NCI-H524 (cell line): ENCODE measurements at regions not wholly inside any gene's neighbourhood (a gene's known extent, or its start where the extent isn't known, plus 50 kb on each side); places are given as distances from the start of the nearest gene placed in this dataset.
"Not testable (repeated sequence)": the region's sequence is repeated elsewhere in the genome, so short reads cannot be mapped to it uniquely, and the experiment has no call there.

ENCODE experiments used
- DNase-seq, 2 experiments: peaks; one replicate each; lab custom pipeline; 2025; lab: John Stamatoyannopoulos, UW

DNA sequence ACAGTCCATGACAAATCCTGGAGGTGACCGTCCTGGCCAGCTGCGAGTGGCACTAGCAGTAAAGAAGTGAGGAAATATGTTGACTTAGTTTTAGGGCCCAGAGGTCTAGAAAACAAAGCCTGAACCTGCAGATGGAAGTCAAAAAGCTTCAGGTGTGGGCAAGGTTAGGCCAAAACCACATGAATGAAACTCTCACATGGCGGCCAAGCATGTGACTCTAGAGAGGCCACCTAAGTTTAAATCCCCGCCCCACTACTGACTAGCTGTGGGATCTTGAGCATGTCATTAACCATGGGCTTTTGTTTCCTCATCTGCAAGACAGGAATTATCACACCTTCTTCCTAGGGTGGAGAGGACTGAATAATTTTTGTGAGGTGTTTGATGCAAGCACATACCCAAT lies 148.2 kb upstream of the DAB1 start:
- no peak for DNase-seq

DNA sequence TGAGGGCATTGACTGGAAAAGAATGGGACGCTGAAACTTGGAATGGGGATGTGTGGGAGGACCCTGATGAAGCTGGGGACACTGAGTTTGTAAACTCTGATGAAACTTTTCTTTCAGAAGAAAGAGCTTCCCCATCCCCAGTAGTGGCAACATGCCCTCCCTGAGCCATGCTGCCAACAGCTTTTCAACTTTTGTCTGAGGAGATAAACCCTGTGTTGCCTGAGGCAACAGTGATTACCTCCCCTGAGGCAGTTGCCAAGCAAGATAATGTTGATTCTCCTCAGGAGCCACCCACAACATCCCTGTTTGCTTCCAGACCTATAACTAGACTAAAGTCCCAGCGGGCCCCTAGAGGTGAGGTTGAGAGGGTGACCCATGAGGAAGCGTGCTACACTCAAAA lies 134.2 kb upstream of the DAB1 start:
- DNase-seq = not testable (repeated sequence)

DNA sequence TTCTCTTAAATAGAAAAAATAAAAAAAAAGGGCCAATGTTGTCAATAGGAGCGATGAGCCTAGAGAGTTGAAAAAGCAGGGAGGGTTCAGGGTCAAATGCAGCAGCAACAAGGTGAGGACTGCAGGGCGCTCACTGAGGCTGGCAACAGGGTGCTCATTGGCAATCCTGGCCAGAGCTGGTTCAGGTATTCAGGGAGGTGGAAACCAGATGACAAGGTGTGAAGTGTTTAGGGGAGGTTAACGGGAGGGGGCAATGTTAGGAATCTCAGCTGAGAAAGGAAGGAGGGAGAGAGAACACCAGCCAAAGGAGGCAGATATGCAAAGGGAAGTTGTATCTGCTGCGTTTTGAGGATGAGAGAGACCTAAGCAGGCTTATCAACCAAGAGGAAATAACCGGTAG lies 129.8 kb upstream of the DAB1 start:
- DNase-seq = no peak

DNA sequence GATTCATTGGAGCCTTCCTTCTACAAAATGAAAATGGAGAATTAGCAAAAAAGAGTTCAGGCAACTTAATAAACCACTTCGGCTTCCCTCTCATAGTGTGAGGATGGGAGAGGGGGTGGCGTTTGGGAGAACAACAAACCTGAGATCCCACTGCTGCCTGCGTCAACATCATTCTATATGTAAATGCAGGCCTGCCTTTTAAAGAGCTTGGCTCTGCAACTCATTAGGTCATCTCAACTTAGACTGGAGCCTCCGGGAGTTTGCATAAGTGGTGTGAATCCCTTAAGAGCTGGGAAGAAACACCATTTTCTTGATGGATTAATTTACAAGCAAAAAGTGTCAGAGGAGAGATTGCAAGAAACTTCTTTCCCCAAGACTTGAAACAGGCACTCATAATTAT lies 127.6 kb upstream of the DAB1 start:
- no peak for DNase-seq

DNA sequence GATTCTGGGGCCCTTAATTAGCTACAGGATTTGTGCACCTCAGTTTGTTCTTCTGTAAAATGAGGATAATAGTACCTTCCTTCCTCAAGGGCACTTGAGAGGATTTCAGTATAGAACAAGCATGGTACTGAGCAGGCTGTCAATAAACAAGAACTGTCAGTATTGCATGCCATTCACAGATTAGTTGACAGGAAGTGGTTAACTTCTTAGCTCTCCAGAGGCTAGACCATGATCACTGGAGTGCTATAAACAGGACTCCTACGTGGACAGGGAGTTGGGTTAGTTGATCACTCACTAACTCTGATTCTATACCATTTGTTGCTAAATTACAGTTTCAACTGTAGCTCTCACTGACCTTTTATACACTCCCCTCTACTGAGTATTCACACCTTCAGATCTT lies 126.2 kb upstream of the DAB1 start:
- DNase-seq = no peak

DNA sequence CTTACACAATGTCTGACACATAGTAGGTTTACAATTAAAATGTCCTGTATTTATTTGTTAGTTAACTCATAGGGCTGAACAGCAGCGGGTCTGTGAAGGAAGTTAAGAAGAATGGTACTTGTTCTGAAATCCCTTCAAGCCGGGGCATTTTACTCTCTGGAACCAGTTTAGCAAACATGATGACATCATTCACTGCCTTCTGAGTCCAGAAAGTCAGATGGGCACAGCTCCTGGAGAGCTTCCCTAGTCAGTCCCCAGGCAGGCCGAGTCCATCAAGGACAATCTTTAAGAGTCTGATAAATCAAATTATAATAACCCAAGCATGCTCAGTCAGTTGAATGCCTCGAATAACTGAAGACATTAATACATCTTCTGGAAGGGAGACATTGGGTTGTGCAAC lies 125.4 kb upstream of the DAB1 start:
- no peak for DNase-seq

DNA sequence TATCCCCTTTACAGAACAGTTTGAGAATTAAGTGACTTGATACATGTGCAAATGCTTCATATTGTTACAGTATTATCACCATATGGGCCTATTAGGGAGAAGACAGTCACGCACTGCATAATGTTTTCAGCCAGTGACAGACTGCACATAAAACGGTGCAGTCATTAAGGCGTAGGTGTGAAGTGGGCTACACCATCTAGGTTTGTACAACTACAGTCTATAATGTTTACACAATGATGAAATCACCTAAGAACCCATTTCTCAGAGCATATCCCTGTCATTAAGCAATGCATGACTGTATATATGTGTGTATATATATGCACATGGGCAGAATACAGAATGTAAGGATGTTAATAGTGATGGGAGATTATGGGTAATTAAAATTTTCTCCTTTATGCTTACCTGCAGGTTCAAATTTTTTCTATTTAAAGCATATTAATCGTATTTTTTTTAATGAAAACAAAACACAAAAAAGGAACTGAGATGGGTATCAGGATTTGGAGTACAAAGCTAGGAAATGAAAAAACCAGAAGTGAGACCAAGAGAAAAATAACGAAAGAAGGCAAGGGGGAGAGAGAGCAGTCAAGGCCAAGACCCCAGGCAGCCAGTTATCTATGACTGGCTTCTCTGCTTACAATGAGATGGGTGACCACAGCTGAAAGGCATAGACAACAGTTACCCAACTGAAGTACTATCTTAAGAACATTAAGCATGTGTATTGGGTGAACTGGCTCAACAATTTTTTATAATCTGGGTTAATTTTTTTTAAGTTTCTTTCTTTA lies 122.9 kb upstream of the DAB1 start:
- DNase-seq = peak in 1 of 2 experiments; percentile 53

DNA sequence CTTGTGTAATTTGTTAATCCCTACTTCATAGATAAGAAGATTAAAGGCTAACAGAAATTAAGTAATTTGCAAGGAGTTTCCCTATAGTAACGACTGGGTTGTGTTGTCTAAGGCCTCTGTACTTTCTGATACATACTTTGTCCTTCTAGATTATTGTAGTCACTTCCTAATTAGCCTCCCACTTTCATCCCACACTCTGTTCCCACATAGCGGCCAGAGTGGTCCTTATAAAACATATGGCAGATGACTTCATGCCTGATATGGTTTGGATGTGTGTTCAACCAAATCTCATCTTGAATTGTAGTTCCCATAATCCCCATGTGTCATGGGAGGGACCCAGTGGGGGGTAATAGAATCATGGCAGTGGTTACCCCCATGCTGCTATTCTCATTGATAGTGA lies 120.5 kb upstream of the DAB1 start:
- peak in 1 of 2 experiments; percentile 56 for DNase-seq

DNA sequence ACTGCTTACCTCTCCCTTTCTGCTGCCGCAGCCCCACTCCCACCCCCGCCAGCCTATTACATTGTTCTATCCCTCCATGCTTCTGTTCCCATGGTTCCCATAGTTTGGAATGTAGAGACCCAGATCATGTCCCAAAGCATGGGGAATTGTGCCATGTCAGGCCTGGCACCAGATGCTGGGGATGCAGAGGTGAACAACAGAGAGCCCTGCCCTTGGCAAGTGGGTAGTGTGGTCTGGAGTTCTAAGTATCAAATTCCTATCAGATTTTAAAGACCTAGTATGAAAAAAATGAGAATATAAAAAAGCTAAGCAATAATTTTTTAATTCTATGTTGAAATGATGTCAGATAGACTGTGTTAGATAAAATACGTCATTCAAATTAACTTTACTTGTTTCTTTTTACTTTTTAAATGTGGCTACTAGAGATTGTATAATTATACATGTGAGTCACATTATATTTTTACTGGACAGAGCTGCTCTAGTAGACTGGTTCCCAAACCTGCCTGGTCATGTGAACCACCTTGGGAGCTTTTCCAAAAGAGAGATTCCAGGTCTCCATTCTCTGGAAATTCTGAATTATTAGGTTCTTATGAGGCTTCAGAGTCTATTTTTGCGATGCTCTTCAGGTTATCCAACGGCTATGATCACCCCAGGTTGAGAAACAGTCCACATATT lies 113.0 kb upstream of the DAB1 start:
- no peak for DNase-seq

DNA sequence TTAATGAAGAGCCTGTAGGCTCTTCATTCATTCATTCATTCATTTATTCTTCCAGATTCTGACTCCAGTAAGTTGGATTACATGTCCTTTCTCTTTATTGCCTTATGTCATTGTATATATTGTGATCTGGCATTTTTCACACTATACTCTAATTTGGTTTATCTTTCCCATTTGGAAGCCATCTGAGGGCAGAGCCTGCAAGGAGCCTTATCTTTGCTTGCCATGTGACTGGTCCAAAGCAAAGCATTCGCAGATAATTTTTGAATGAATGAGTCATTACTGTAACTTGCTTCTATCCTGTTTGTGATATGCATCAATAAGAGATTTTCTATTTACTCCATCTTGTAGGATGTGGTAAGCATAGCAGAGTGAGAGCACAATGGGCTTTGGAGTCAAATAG lies 108.4 kb upstream of the DAB1 start:
- DNase-seq = no peak

DNA sequence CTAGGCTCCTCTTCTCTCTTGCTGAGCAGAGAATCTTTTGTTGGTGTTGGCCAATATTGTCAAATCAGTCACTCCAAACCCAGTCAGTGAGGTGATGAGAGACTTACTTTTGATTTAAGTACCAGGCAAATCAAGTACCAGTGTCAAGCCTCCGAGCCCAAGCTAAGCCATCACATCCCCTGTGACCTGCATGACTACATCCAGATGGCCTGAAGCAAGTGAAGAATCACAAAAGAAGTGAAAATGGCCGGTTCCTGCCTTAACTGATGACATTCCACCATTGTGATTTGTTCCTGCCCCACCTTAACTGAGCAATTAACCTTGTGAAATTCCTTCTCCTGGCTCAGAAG lies 107.0 kb upstream of the DAB1 start:
- DNase-seq = not testable (repeated sequence)

DNA sequence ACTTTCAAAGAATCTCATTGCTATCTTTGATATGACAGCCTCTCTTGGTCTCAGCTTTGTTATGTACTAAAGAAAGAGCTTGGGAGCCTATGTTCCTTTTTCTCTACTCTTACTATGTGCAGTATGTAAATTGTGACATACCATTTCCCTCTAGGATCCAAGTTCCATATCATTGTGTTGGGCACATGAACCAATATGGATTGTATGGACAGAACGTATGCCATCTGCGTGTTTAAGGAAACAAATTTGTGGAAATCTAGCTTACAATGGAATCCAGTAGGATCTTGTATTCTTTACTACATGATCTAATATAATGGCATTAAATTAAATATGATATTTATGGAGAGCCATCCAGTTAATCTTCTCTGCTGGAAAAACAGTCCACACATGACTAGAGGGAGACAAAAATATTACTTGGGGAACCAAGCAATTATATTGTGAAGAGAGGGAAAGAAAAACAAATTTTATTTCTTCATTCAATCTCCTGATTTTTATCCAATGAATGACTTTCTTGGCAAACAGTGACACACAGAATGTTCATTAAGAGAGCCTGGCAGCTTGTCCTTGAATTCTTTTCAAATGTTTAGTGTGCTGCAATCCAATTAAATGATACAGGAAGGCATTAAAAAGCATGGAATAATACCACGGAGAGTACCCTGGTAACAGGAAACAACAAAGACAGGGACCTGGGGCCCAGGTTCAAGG lies 106.5 kb upstream of the DAB1 start:
- DNase-seq = no peak

DNA sequence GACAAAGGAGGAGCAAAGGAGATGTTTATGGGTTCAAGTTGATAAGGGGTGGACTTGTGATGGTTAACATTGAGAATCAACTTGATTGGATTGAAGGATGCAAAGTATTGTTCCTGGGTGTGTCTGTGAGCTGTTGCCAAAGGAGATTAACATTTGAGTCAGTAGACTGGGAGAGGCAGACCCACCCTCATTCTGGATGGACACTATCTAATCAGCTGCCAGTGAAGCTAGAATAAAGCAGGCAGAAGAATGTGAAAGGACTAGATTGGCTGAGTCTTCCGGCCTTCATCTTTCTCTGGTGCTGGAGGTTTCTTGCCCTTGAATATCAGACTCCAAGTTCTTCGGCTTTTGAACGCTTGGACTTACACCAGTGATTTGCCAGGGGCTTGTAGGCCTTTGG lies 98.7 kb upstream of the DAB1 start:
- no peak for DNase-seq

DNA sequence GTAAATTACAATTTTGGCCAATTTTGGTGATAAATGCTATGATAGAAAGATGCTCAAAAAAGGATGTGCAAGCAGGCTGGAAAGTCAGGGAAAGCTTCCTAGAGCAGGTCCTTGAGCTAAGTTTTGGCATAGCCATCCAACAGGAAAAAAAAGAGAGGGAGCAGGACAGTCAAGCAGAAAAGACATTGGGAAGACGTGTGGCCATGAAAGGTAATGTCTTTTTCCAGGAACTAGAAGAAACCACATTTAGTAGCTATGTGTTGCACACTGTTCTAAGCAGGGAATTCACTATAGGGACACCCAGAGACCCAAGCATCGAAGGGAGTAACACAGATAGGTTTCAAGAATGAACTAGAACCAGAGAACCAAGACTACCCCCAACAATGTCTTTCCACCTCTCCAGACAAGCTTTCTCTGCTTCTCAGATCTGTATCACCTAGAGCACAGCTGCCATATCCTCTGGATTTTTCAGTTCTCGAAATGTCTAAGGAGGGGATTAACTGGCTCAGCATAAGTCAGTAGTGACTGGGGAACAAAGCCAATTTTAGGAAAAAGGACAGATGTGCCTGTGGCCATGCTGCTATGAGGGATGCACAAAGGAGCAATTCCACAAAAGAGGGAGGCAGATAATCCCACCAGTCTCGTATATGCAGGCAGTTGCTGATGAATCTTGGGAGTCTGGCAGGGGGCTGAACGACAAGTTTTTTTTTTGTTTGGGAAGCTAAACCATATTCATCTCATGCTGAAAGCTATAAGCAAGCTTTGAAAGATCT lies 97.1 kb upstream of the DAB1 start:
- DNase-seq = peak; percentile 73 to 90

DNA sequence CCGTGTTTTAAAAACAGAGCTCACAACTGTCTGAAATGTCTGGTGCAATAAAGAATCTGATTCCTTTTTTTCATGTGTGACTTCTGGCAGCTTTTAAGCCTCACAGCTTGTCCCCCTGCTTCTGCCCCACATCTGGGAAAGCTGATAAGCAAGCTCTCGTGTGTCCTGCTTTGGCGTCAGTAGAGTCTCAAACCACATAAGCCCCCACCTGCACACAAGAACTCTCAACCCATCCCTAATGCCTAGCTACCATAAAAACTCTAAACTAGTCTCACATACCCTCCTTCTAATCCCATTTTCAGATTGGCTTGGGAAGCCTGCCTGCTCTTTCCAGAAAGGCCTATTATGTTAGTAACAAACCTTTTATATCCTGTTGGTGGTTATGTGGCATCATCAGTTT lies 94.6 kb upstream of the DAB1 start:
- no peak for DNase-seq

DNA sequence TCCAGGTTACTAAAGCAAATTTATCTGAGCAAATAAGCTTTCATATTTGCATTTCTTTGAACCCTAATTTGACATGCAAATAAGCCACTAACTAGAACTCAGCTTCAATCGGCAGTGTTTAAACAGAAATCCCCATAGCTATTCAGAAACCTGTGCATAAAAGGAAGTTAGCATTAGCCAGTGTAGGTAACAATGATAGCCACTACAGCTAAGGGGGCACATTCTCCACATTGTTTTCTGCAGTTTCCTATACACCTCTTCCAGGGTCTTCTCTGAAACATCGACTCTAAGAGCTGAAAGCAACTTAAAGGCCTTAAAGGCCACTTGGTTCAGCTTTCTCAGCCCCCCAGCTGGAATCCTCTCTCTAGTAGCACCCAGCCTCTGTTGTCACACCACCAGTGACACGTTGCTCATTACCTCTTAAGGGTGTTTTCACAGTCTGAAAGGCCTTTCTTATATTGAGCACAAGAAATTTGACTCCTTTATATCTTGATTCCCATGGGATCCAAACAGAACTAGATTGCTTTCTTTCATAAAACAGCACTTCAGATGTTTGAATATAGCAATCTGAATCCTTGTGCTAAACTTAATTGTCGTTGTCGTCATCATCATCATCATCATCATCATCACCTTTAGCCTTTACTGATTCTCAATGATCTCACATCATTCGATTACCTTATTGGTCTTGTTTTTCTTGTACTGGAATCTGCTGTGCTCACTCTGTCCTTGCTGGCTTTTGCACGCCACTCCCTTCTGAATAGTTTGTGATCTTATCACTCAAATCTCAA lies 93.9 kb upstream of the DAB1 start:
- DNase-seq = peak in 1 of 2 experiments; percentile 10

DNA sequence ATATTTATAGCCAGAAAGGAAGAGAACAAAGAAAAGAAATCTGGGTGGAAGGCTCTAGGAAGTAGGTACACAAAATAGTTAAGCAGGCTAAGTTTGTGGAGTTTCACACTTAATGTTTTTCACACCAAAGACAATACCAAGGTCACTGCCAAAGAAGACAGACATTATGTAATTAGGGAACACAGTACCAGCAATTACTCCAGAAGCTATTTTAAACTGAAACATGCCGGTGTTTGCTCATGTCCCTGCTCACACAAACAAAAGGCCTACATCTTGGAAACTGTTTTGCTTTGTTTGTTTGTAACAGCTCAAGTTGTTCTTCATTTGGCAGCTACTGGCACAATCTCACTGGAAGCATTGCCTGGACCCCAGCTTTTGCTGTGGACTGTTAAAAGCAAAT lies 88.5 kb upstream of the DAB1 start:
- DNase-seq = no peak

DNA sequence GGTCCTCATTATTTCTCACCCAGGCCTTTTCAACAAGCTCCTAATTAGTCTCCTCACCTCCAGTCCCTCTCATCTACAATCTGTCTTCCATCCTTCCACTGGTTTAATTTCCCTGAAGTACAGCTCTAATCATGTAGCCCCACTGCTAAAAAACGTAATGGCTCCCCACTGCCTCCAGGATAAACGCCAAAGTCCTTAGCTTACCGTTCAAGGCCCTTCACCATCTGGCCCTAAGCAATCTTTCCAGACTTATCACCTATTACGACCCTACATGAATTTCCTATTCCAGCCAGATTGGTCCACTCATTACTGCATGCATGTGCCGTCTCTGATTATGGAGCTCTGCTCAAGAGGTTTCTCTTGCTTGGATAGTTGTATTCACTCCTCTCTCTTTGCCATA lies 83.1 kb upstream of the DAB1 start:
- peak; percentile 93 to 95 for DNase-seq

DNA sequence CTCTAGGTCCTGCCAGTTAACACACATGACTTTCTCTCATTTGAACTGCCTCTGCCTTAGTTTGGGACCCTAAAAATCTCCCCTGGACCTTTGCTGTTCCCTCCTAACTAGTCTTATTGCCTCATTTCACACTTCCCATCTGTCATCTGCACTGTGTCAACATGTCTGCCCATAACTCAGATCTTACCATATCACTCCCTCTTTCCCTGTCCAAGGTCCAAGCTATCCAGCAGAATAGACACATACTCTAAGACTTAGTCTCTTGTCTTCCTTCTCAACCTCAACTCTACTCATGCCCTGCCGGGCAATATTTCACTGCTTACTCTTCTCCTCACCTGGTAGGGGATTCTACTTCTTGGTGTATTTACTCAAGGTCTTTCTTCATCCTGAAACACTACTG lies 79.5 kb upstream of the DAB1 start:
- DNase-seq = no peak

DNA sequence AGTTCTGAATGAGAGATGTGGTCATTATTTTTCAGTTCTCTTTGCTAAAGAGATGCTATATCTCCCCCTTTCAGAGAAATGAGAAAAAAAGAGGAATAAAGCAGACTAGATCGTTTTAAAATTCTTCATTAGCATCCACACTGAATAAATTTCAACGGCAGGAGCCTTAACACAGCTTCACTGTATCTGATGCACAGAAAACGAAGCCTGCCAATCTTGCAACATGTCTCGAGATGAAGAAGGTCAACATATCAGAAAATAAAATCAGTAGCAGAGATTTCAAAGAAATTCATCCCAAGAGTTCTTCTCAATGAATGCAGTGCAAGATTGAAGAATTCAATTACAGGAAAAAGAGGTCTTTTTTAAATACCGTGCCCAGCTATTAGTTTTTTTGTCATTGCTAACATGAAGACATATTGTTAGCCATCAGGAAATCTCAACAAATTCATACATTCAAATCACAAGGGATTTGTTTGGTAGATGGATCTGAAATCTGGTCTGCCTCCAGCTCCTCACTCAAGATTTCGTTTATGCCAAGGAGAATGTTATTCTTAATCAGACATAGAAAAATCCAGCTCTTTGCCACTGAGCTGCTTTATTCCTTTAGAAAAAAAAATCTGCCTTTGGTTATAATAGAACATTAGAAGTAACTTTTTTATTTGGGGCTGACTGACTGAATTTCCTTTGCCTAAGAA lies 76.4 kb upstream of the DAB1 start:
- no peak for DNase-seq

DNA sequence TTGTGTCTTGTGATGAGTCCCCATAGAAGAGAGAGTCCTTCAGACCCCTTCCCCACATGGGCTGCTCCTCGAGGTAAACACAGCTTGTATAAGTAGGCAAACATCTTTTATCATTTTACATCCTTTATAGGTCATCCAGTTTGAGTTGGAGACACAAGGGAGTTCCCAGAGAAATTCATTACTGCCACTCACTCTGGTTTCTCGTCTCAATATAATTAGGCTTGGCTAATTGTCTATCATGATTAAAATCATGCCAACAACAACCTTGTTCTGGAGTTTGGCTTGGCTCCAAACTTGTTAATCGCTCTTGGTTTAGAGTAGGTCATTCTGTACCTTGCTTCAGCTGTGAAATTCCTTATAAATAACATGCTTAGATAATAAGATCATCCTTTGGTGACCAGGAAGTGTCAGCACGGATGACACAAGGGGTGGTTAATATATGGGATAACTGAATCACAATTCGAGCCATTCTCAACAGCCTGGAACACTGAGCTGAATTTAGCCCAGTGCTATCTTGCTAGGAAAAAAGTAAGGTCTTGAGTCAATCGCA lies 70.7 kb upstream of the DAB1 start:
- DNase-seq = peak in 1 of 2 experiments; percentile 29
